K562 (cell line): ENCODE measurements at regions not wholly inside any gene's neighbourhood (a gene's known extent, or its start where the extent isn't known, plus 50 kb on each side); places are given as distances from the start of the nearest gene placed in this dataset.

ENCODE experiments used
- ATAC-seq: fragments of 200-7000 bp; cut with Tn5 transposase; 3 replicates; pipeline ENCODE4 v1.9.1; 2020; ENCODE audit warnings: moderate library complexity
- BruUV-seq: library from RNA; stranded (reverse); fragments of 400-500 nt; replicated peaks from 2 replicates; lab custom pipeline; 2021; lab: Mats Ljungman, UMichigan
- CTCF ChIA-PET: fragments of 300-600 bp; formaldehyde crosslinking; extraction: SDS; loops from one replicate; lab custom pipeline; 2021; ENCODE audit warnings: low intra/inter-chr PET ratio; lab: Yijun Ruan, JAX
- POLR2A ChIA-PET: fragments of 300-600, 350-650 bp; sonication (Branson Sonifier 250); formaldehyde crosslinking; extraction: SDS; loops from one replicate; lab custom pipeline; 2021; ENCODE audit warnings: antibody characterized with exemption, inconsistent platforms; lab: Yijun Ruan, JAX
- DNase-seq, 4 experiments: peaks; one replicate each; pipeline versions ENCODE4 v3.0.0 to v3.0.0-alpha.2; 2011 to 2018; ENCODE audit warnings: low spot score in 3 of 4, mixed read lengths in 3 of 4; ENCODE audit errors: extremely low read depth in 1 of 4
- FAIRE-seq: peaks from 2 replicates; lab custom pipeline; 2011; peaks lifted over from hg19 to GRCh38; lab: Jason Lieb, UNC
- H2AFZ ChIP-seq: 2 replicates; pipeline ENCODE4 v1.6.0; 2011; ENCODE audit warnings: low read depth, low read length, control low read depth, inconsistent platforms
- H3K27ac ChIP-seq: fragments of 200-600 bp; 3 replicates; pipeline ENCODE4 v1.8.0; 2011; ENCODE audit warnings: low read depth, mild to moderate bottlenecking, control low read depth, inconsistent platforms, low read length, moderate library complexity, mixed read lengths; ENCODE audit errors: extremely low read depth
- H3K27me3 ChIP-seq, 2 experiments: fragments of 300-600 bp in 1 of 2; 2 replicates in 1 of 2; 3 replicates in 1 of 2; pipeline versions ENCODE4 v1.6.0 to v1.8.0; 2011; ENCODE audit warnings: inconsistent platforms in 2 of 2, low read length in 2 of 2, mild to moderate bottlenecking in 1 of 2, mixed read lengths in 1 of 2, moderate library complexity in 1 of 2; ENCODE audit not compliant: control insufficient read depth in 2 of 2, insufficient read depth in 2 of 2
- H3K36me3 ChIP-seq: fragments of 300-600 bp; 3 replicates; pipeline ENCODE4 v1.8.0; 2011; ENCODE audit warnings: mild to moderate bottlenecking, low read length, inconsistent platforms; ENCODE audit not compliant: control insufficient read depth, insufficient read depth
- H3K4me1 ChIP-seq, 2 experiments: fragments of 200-600 bp in 1 of 2; replicated peaks in 1 of 2; 2 replicates in 1 of 2; 3 replicates in 1 of 2; pipeline versions ENCODE4 v1.5.1 to v1.8.0; 2011; ENCODE audit warnings: inconsistent platforms in 2 of 2, low read length in 2 of 2, mild to moderate bottlenecking in 1 of 2, mixed read lengths in 1 of 2, moderate library complexity in 1 of 2; ENCODE audit not compliant: control insufficient read depth in 2 of 2, insufficient read depth in 2 of 2
- H3K4me2 ChIP-seq: 2 replicates; pipeline ENCODE4 v1.6.1; 2011; ENCODE audit warnings: low read length, control low read depth, inconsistent platforms, mixed read lengths; ENCODE audit not compliant: insufficient read depth
- H3K4me3 ChIP-seq: fragments of 200-600 bp; sonication (generic), shearing (Covaris generic); 2 replicates; pipeline ENCODE4 v1.5.1; 2016; ENCODE audit warnings: control low read depth, inconsistent platforms
- H3K79me2 ChIP-seq: fragments of 200-600 bp; 3 replicates; pipeline ENCODE4 v1.8.0; 2011; ENCODE audit warnings: low read length, inconsistent platforms; ENCODE audit not compliant: control insufficient read depth, insufficient read depth
- H3K9ac ChIP-seq, 2 experiments: 2 replicates each; pipeline versions ENCODE4 v1.6.0 to v1.6.1; 2011; ENCODE audit warnings: low read depth in 2 of 2, low read length in 2 of 2, control low read depth in 1 of 2, inconsistent platforms in 1 of 2, mild to moderate bottlenecking in 1 of 2, mixed read lengths in 1 of 2; ENCODE audit not compliant: insufficient read depth in 1 of 2
- H3K9me1 ChIP-seq: one replicate; pipeline ENCODE4 v1.6.0; 2011; ENCODE audit warnings: inconsistent platforms, mild to moderate bottlenecking, low read length, moderate library complexity; ENCODE audit not compliant: control insufficient read depth, insufficient read depth
- H3K9me3 ChIP-seq: replicated peaks from 2 replicates; pipeline ENCODE4 v1.5.1; 2011; ENCODE audit warnings: low read depth, low read length, inconsistent platforms; ENCODE audit not compliant: control insufficient read depth, insufficient read depth
- H4K20me1 ChIP-seq: replicated peaks from 2 replicates; pipeline ENCODE4 v1.6.1; 2011; ENCODE audit warnings: low read length, inconsistent platforms, mixed read lengths; ENCODE audit not compliant: control insufficient read depth, insufficient read depth
- CBFB ChIP-seq: sonication (generic); formaldehyde crosslinking; IDR thresholded peaks from 2 replicates; pipeline ENCODE4 v1.4.0; 2020; ENCODE audit warnings: mild to moderate bottlenecking, missing genetic modification reagents
- GABPB1 ChIP-seq: sonication (generic); formaldehyde crosslinking; IDR thresholded peaks from 2 replicates; pipeline ENCODE4 v1.8.0; 2022; ENCODE audit warnings: mild to moderate bottlenecking, missing genetic modification reagents
- HLTF ChIP-seq: fragments of 450-650 bp; IDR thresholded peaks from 2 replicates; pipeline ENCODE4 v1.6.1; 2016
- POLR2A ChIP-seq: fragments of 450-650 bp; conservative IDR thresholded peaks from 2 replicates; pipeline ENCODE4 v1.6.1; 2016
- POLR2G ChIP-seq: fragments of 200-400 bp; formaldehyde crosslinking; IDR thresholded peaks from 2 replicates; pipeline ENCODE4 v1.6.1; 2017; ENCODE audit warnings: low read depth, mild to moderate bottlenecking, antibody characterized with exemption, low read length, moderate library complexity
- TAF1 ChIP-seq: IDR thresholded peaks from 2 replicates; pipeline ENCODE4 v1.6.1; 2011; ENCODE audit warnings: mild to moderate bottlenecking, low read length, moderate library complexity; ENCODE audit not compliant: insufficient read depth, control insufficient read depth, severe bottlenecking; ENCODE audit errors: extremely low read depth
- YBX1 ChIP-seq: fragments of 450-650 bp; IDR thresholded peaks from 2 replicates; pipeline ENCODE4 v1.7.1; 2016; ENCODE audit warnings: mild to moderate bottlenecking
- ZNF175 ChIP-seq: fragments of 200-800 bp; sonication (Bioruptor generic); IDR thresholded peaks from 2 replicates; pipeline ENCODE4 v1.6.1; 2016; ENCODE audit warnings: low read depth, mild to moderate bottlenecking, missing genetic modification characterization, missing compliant biosample characterization
- ZNF436 ChIP-seq: fragments of 250-450, 450-650 bp; sonication (Bioruptor Pico); formaldehyde crosslinking; IDR thresholded peaks from 2 replicates; pipeline ENCODE4 v1.7.0; 2020; ENCODE audit warnings: mild to moderate bottlenecking
- WGBS: fragments of 100-300 bp; shearing (Covaris generic); methylation state at CpG from one replicate; pipeline ENCODE4 v1.1.6; 2016; ENCODE audit warnings: low coverage, mixed read lengths; ENCODE audit not compliant: insufficient coverage; ENCODE audit errors: missing lambda C conversion rate; 5-methylcytosine and 5-hydroxymethylcytosine counted together
- in situ Hi-C: fragments of 300-500 bp; cut with MboI; formaldehyde crosslinking; loops from 4 replicates; pipeline ENCODE4 v1.15.0; 2018; ENCODE audit warnings: inconsistent platforms, mixed read lengths
- intact Hi-C: fragments of 100-400 bp; cut with micrococcal nuclease; formaldehyde crosslinking; loops from 2 replicates; pipeline ENCODE4 v1.14.2; 2022
- TF ChIP-seq, protein P1 (sequence below): IDR thresholded peaks from 2 replicates; pipeline ENCODE4 v1.6.1; 2011; ENCODE audit not compliant: insufficient read length; ENCODE audit errors: extremely low read depth
- TF ChIP-seq, protein P2 (sequence below), 2 experiments: fragments of 450-650 bp in 1 of 2; IDR thresholded peaks; 2 replicates each; pipeline ENCODE4 v1.6.1; 2011 to 2017; ENCODE audit warnings: low read depth in 2 of 2, antibody characterized with exemption in 1 of 2, borderline replicate concordance in 1 of 2, low read length in 1 of 2, mild to moderate bottlenecking in 1 of 2, mixed read lengths in 1 of 2; ENCODE audit not compliant: control insufficient read depth in 1 of 2
- TF ChIP-seq, protein P3 (sequence below): fragments of 250-450 bp; sonication (Bioruptor Pico); IDR thresholded peaks from 2 replicates; pipeline ENCODE4 v1.8.0; 2022; ENCODE audit warnings: inconsistent platforms
- TF ChIP-seq, protein P4 (sequence below): sonication (generic); formaldehyde crosslinking; IDR thresholded peaks from 2 replicates; pipeline ENCODE4 v1.8.1; 2023; ENCODE audit warnings: mild to moderate bottlenecking, missing genetic modification reagents, moderate library complexity
- TF ChIP-seq, protein P5 (sequence below): fragments of 250-450 bp; sonication (Bioruptor Pico); IDR thresholded peaks from 2 replicates; pipeline ENCODE4 v1.4.0; 2020

DNA sequence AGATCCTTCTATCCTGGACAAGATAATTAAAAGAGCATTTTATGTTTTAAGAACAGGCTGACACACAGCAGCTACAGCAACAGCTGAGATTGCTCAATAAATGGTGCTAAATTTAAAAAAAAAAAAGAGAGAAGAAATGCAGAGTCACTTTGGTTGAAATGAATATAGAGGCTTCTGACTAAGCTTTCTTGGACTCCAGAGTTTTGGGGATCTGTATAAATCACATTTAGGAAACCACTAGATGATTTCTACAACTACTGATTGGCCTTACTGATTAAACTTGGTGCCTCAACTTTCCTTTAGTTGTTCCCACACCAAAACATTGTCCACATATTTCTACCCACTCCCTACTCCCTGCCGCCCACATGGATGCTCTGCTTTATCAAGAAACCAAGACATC, 132.9 kb upstream of the ZBTB20 start (continued):
- TF ChIP-seq ZNF175 (CRISPR knock-in tag) (no peak), YBX1 (no peak), GABPB1 (no peak), CBFB (CRISPR knock-in tag) (no peak)
- TF ChIP-seq, protein P1, sequence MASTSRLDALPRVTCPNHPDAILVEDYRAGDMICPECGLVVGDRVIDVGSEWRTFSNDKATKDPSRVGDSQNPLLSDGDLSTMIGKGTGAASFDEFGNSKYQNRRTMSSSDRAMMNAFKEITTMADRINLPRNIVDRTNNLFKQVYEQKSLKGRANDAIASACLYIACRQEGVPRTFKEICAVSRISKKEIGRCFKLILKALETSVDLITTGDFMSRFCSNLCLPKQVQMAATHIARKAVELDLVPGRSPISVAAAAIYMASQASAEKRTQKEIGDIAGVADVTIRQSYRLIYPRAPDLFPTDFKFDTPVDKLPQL: no peak
- TF ChIP-seq, protein P2, sequence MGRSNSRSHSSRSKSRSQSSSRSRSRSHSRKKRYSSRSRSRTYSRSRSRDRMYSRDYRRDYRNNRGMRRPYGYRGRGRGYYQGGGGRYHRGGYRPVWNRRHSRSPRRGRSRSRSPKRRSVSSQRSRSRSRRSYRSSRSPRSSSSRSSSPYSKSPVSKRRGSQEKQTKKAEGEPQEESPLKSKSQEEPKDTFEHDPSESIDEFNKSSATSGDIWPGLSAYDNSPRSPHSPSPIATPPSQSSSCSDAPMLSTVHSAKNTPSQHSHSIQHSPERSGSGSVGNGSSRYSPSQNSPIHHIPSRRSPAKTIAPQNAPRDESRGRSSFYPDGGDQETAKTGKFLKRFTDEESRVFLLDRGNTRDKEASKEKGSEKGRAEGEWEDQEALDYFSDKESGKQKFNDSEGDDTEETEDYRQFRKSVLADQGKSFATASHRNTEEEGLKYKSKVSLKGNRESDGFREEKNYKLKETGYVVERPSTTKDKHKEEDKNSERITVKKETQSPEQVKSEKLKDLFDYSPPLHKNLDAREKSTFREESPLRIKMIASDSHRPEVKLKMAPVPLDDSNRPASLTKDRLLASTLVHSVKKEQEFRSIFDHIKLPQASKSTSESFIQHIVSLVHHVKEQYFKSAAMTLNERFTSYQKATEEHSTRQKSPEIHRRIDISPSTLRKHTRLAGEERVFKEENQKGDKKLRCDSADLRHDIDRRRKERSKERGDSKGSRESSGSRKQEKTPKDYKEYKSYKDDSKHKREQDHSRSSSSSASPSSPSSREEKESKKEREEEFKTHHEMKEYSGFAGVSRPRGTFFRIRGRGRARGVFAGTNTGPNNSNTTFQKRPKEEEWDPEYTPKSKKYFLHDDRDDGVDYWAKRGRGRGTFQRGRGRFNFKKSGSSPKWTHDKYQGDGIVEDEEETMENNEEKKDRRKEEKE (IDR thresholded peaks at IDR 0.05; ENCODE audit: borderline replicate concordance in 1 of 2, control insufficient read depth in 1 of 2, low read depth in 2 of 2, low read length in 1 of 2): no peak

DNA sequence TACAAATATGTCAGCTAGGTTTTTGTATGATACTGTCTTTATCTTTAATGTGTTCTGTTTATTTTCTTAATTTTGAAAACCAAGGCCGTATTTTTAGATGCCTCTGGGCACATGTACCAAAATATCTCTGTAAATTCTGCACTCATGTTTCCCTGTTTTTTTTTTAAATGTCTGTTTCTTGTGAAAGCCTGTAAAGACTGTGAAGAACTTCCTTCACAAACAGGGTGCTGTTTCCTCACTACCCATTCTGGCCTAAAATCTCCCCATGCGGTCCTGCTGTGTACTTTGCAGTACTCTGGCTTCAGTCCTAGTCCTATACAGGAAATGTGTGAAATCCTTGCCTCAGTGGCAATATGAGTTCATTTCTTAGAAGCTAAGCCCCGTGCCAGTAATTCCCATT, 133.4 kb upstream of the ZBTB20 start:
- Histone ChIP-seq H3K4me1 (no peaks in the 10 kb centered on the region; a peak in 1 of 5 replicates), H3K4me2 (no peak overlapping the region), H4K20me1 (no peaks in the 10 kb centered on the region), H3K9me3 (no peaks in the 10 kb centered on the region), H3K27me3 (no peaks in the 10 kb centered on the region), H3K4me3 (no peak overlapping the region), H3K9ac (no peak overlapping the region), H2AFZ (no peak overlapping the region), H3K79me2 (no peaks in the 10 kb centered on the region), H3K9me1 (no peaks in the 10 kb centered on the region), H3K36me3 (no peaks in the 10 kb centered on the region), H3K27ac (no peak overlapping the region)
- no TSS peak for BruUV-seq
- intact Hi-C loops: no loop called here
- in situ Hi-C loops: no loop called here
- ATAC-seq (no peak), DNase-seq (no peak), FAIRE-seq (no peak)
- CTCF ChIA-PET: no interaction called here
- POLR2A ChIA-PET: no interaction called here
- 0% methylated on average over 3 of the region's 3 CpGs for WGBS
- TF ChIP-seq HLTF (no peak), POLR2G (no peak), POLR2A (no peak), ZNF436 (CRISPR knock-in tag) (no peak), TAF1 (no peak)
- TF ChIP-seq, protein P3, sequence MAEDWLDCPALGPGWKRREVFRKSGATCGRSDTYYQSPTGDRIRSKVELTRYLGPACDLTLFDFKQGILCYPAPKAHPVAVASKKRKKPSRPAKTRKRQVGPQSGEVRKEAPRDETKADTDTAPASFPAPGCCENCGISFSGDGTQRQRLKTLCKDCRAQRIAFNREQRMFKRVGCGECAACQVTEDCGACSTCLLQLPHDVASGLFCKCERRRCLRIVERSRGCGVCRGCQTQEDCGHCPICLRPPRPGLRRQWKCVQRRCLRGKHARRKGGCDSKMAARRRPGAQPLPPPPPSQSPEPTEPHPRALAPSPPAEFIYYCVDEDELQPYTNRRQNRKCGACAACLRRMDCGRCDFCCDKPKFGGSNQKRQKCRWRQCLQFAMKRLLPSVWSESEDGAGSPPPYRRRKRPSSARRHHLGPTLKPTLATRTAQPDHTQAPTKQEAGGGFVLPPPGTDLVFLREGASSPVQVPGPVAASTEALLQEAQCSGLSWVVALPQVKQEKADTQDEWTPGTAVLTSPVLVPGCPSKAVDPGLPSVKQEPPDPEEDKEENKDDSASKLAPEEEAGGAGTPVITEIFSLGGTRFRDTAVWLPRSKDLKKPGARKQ: no peak
- TF ChIP-seq, protein P4, sequence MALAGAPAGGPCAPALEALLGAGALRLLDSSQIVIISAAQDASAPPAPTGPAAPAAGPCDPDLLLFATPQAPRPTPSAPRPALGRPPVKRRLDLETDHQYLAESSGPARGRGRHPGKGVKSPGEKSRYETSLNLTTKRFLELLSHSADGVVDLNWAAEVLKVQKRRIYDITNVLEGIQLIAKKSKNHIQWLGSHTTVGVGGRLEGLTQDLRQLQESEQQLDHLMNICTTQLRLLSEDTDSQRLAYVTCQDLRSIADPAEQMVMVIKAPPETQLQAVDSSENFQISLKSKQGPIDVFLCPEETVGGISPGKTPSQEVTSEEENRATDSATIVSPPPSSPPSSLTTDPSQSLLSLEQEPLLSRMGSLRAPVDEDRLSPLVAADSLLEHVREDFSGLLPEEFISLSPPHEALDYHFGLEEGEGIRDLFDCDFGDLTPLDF (CRISPR knock-in tag): no peak
- TF ChIP-seq, protein P5, sequence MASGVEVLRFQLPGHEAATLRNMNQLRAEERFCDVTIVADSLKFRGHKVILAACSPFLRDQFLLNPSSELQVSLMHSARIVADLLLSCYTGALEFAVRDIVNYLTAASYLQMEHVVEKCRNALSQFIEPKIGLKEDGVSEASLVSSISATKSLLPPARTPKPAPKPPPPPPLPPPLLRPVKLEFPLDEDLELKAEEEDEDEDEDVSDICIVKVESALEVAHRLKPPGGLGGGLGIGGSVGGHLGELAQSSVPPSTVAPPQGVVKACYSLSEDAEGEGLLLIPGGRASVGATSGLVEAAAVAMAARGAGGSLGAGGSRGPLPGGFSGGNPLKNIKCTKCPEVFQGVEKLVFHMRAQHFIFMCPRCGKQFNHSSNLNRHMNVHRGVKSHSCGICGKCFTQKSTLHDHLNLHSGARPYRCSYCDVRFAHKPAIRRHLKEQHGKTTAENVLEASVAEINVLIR (CRISPR knock-in tag): no peak
